GM12873 (cell line): ENCODE measurements at regions not wholly inside any gene's neighbourhood (a gene's known extent, or its start where the extent isn't known, plus 50 kb on each side); places are given as distances from the start of the nearest gene placed in this dataset.

Experiments used
- CTCF ChIP-seq: IDR thresholded peaks from 2 replicates; pipeline ENCODE4 v1.5.1; 2012; ENCODE audit warnings: low read depth, mild to moderate bottlenecking, moderate library complexity, low read length, control low read depth; ENCODE audit not compliant: insufficient read depth; ENCODE audit errors: missing control alignments

- no peak for TF ChIP-seq CTCF
Measured at GRCh38 chr4:187268940-187269339, 545.3 kb upstream of the FAT1 start.

- TF ChIP-seq CTCF: no peak
Measured at GRCh38 chr4:187270154-187270553, 546.5 kb upstream of the FAT1 start.

GRCh38 chr4:187271848-187272247 is 548.2 kb upstream of the FAT1 start:
- no peak for TF ChIP-seq CTCF

- no peak for TF ChIP-seq CTCF
Measured at GRCh38 chr4:187274153-187274552, 550.5 kb upstream of the FAT1 start.

- no peak for TF ChIP-seq CTCF
Measured at GRCh38 chr4:187276736-187277408, 553.2 kb upstream of the FAT1 start.

GRCh38 chr4:187283201-187283955 is 559.7 kb upstream of the FAT1 start:
- TF ChIP-seq CTCF: no peak

GRCh38 chr4:187286525-187286924 is 562.9 kb upstream of the FAT1 start:
- no peak for TF ChIP-seq CTCF
